HG03060 (cell line): ENCODE measurements at regions not wholly inside any gene's neighbourhood (a gene's known extent, or its start where the extent isn't known, plus 50 kb on each side); places are given as distances from the start of the nearest gene placed in this dataset.
A peak's percentile ranks its signal among the peaks of the same experiment; 100 is the strongest.

Source experiments
- ATAC-seq: cut with Tn5 transposase; IDR thresholded peaks from one replicate; pipeline ENCODE4 v1.9.1; 2021; ENCODE audit warnings: low read depth, moderate number of reproducible peaks; ENCODE audit not compliant: unreplicated experiment

- no peak for ATAC-seq
Observed at GRCh38 chrX:9339603-9340491, 125.0 kb upstream of the TBL1X start.

GRCh38 chrX:9340598-9341290 lies 124.1 kb upstream of the TBL1X start:
- no peak for ATAC-seq

- ATAC-seq, result peak; percentile 76
Observed at GRCh38 chrX:9341291-9342201, 123.3 kb upstream of the TBL1X start.

- ATAC-seq, result no peak
Observed at GRCh38 chrX:9342561-9343051, 122.3 kb upstream of the TBL1X start.

GRCh38 chrX:9343971-9344370 lies 120.9 kb upstream of the TBL1X start:
- ATAC-seq, result no peak

GRCh38 chrX:9345957-9346356 lies 118.9 kb upstream of the TBL1X start:
- ATAC-seq, result no peak

GRCh38 chrX:9349572-9350494 lies 115.0 kb upstream of the TBL1X start:
- no peak for ATAC-seq

GRCh38 chrX:9351126-9351525 lies 113.7 kb upstream of the TBL1X start:
- ATAC-seq, result no peak

- no peak for ATAC-seq
Observed at GRCh38 chrX:9352243-9352642, 112.6 kb upstream of the TBL1X start.

GRCh38 chrX:9352694-9353411 lies 112.0 kb upstream of the TBL1X start:
- peak; percentile 81 for ATAC-seq

GRCh38 chrX:9354918-9355317 lies 109.9 kb upstream of the TBL1X start:
- ATAC-seq, result no peak

GRCh38 chrX:9355739-9356138 lies 109.1 kb upstream of the TBL1X start:
- no peak for ATAC-seq

- no peak for ATAC-seq
Observed at GRCh38 chrX:9356846-9357245, 108.0 kb upstream of the TBL1X start.

- no peak for ATAC-seq
Observed at GRCh38 chrX:9357518-9358114, 107.2 kb upstream of the TBL1X start.

GRCh38 chrX:9362363-9362928 lies 102.4 kb upstream of the TBL1X start:
- ATAC-seq, result no peak

- ATAC-seq, result no peak
Observed at GRCh38 chrX:9367421-9367820, 97.4 kb upstream of the TBL1X start.

- ATAC-seq, result no peak
Observed at GRCh38 chrX:9368262-9368661, 96.6 kb upstream of the TBL1X start.

- ATAC-seq, result no peak
Observed at GRCh38 chrX:9369802-9370291, 95.0 kb upstream of the TBL1X start.
